GM23338 (cell line): ENCODE measurements at regions not wholly inside any gene's neighbourhood (a gene's known extent, or its start where the extent isn't known, plus 50 kb on each side); places are given as distances from the start of the nearest gene placed in this dataset.
A peak's percentile ranks its signal among the peaks of the same experiment; 100 is the strongest.
"Not testable (repeated sequence)": the region's sequence is repeated elsewhere in the genome, so short reads cannot be mapped to it uniquely, and the experiment has no call there.

Experiments used
- CREB1 ChIP-seq: fragments of 250-450 bp; sonication (Bioruptor Pico); IDR thresholded peaks from 2 replicates; pipeline ENCODE4 v1.5.0; 2020; ENCODE audit warnings: low read depth, mild to moderate bottlenecking, moderate library complexity
- EZH2 ChIP-seq: fragments of 200-600 bp; sonication (generic); IDR thresholded peaks from one replicate; pipeline ENCODE4 v1.8.0; 2017; ENCODE audit warnings: antibody characterized with exemption, mild to moderate bottlenecking, low read depth; ENCODE audit not compliant: unreplicated experiment
- EZH2phosphoT487 ChIP-seq: fragments of 200-600 bp; sonication (generic); IDR thresholded peaks from one replicate; pipeline ENCODE4 v1.8.1; 2018; ENCODE audit warnings: antibody characterized with exemption; ENCODE audit not compliant: unreplicated experiment
- JUNB ChIP-seq: IDR thresholded peaks from one replicate; pipeline ENCODE4 v1.6.1; 2016; ENCODE audit warnings: antibody characterized with exemption; ENCODE audit not compliant: unreplicated experiment
- NANOG ChIP-seq: IDR thresholded peaks from 2 replicates; pipeline ENCODE4 v1.6.1; 2016; ENCODE audit warnings: antibody characterized with exemption, borderline replicate concordance
- POLR2AphosphoS5 ChIP-seq: IDR thresholded peaks from 2 replicates; pipeline ENCODE4 v1.6.1; 2016; ENCODE audit warnings: antibody characterized with exemption, low read depth
- ZNF114 ChIP-seq: fragments of 250-450 bp; sonication (Bioruptor Pico); IDR thresholded peaks from 2 replicates; pipeline ENCODE4 v1.5.0; 2020; ENCODE audit warnings: mild to moderate bottlenecking, moderate library complexity
- ZNF331 ChIP-seq: fragments of 250-450 bp; sonication (Bioruptor Pico); IDR thresholded peaks from 2 replicates; pipeline ENCODE4 v1.5.0; 2020; ENCODE audit warnings: low read depth, mild to moderate bottlenecking, moderate library complexity
- TF ChIP-seq, protein P1 (sequence below), 2 experiments: fragments of 200-600 bp in 1 of 2; sonication (generic) in 1 of 2; conservative IDR thresholded peaks; 2 replicates each; pipeline versions ENCODE4 v1.5.1 to v1.6.1; 2016 to 2017; ENCODE audit warnings: antibody characterized with exemption in 2 of 2, low read depth in 2 of 2, mild to moderate bottlenecking in 2 of 2, moderate library complexity in 1 of 2
- TF ChIP-seq, protein P2 (sequence below): IDR thresholded peaks from 2 replicates; pipeline ENCODE4 v1.6.1; 2016; ENCODE audit warnings: antibody characterized with exemption
- TF ChIP-seq, protein P3 (sequence below): IDR thresholded peaks from one replicate; pipeline ENCODE4 v1.6.1; 2018; ENCODE audit warnings: antibody characterized with exemption; ENCODE audit not compliant: unreplicated experiment
- TF ChIP-seq, protein P4 (sequence below): fragments of 250-450 bp; sonication (Bioruptor Pico); IDR thresholded peaks from 2 replicates; pipeline ENCODE4 v1.5.0; 2020; ENCODE audit warnings: mild to moderate bottlenecking, moderate library complexity

DNA sequence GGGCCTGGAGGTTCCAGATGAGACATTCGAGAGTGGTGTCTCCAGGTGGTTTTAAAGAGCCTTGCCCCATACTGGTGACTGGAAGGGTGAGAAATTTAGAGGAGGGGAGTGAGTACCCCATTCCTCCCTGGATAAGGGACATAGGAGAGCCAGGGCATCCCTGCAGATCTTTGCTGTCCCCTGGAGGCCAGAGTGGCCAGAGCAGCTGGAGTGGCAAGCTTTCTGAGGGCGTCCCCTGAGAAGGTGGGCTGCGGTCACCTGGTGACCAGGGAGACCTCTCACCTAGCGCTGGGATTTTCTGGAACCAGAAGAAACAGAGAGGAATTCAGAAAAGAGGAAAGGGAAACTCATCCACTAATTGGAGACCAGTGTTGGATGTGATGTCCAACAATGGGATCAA is 300.9 kb downstream of the TGIF2LX start:
- TF ChIP-seq, protein P1, sequence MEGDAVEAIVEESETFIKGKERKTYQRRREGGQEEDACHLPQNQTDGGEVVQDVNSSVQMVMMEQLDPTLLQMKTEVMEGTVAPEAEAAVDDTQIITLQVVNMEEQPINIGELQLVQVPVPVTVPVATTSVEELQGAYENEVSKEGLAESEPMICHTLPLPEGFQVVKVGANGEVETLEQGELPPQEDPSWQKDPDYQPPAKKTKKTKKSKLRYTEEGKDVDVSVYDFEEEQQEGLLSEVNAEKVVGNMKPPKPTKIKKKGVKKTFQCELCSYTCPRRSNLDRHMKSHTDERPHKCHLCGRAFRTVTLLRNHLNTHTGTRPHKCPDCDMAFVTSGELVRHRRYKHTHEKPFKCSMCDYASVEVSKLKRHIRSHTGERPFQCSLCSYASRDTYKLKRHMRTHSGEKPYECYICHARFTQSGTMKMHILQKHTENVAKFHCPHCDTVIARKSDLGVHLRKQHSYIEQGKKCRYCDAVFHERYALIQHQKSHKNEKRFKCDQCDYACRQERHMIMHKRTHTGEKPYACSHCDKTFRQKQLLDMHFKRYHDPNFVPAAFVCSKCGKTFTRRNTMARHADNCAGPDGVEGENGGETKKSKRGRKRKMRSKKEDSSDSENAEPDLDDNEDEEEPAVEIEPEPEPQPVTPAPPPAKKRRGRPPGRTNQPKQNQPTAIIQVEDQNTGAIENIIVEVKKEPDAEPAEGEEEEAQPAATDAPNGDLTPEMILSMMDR (conservative IDR thresholded peaks at IDR 0.05; ENCODE audit: low read depth in 2 of 2): peak in 1 of 2 experiments; percentile 26; a peak in 1 of 4 replicates
- not testable (repeated sequence) for TF ChIP-seq EZH2; EZH2phosphoT487; POLR2AphosphoS5; CREB1 (CRISPR knock-in tag); JUNB; NANOG; ZNF114 (CRISPR knock-in tag); ZNF331 (CRISPR knock-in tag)
- TF ChIP-seq, protein P2, sequence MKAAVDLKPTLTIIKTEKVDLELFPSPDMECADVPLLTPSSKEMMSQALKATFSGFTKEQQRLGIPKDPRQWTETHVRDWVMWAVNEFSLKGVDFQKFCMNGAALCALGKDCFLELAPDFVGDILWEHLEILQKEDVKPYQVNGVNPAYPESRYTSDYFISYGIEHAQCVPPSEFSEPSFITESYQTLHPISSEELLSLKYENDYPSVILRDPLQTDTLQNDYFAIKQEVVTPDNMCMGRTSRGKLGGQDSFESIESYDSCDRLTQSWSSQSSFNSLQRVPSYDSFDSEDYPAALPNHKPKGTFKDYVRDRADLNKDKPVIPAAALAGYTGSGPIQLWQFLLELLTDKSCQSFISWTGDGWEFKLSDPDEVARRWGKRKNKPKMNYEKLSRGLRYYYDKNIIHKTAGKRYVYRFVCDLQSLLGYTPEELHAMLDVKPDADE: not testable (repeated sequence)
- TF ChIP-seq, protein P3, sequence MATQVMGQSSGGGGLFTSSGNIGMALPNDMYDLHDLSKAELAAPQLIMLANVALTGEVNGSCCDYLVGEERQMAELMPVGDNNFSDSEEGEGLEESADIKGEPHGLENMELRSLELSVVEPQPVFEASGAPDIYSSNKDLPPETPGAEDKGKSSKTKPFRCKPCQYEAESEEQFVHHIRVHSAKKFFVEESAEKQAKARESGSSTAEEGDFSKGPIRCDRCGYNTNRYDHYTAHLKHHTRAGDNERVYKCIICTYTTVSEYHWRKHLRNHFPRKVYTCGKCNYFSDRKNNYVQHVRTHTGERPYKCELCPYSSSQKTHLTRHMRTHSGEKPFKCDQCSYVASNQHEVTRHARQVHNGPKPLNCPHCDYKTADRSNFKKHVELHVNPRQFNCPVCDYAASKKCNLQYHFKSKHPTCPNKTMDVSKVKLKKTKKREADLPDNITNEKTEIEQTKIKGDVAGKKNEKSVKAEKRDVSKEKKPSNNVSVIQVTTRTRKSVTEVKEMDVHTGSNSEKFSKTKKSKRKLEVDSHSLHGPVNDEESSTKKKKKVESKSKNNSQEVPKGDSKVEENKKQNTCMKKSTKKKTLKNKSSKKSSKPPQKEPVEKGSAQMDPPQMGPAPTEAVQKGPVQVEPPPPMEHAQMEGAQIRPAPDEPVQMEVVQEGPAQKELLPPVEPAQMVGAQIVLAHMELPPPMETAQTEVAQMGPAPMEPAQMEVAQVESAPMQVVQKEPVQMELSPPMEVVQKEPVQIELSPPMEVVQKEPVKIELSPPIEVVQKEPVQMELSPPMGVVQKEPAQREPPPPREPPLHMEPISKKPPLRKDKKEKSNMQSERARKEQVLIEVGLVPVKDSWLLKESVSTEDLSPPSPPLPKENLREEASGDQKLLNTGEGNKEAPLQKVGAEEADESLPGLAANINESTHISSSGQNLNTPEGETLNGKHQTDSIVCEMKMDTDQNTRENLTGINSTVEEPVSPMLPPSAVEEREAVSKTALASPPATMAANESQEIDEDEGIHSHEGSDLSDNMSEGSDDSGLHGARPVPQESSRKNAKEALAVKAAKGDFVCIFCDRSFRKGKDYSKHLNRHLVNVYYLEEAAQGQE: not testable (repeated sequence)
- TF ChIP-seq, protein P4, sequence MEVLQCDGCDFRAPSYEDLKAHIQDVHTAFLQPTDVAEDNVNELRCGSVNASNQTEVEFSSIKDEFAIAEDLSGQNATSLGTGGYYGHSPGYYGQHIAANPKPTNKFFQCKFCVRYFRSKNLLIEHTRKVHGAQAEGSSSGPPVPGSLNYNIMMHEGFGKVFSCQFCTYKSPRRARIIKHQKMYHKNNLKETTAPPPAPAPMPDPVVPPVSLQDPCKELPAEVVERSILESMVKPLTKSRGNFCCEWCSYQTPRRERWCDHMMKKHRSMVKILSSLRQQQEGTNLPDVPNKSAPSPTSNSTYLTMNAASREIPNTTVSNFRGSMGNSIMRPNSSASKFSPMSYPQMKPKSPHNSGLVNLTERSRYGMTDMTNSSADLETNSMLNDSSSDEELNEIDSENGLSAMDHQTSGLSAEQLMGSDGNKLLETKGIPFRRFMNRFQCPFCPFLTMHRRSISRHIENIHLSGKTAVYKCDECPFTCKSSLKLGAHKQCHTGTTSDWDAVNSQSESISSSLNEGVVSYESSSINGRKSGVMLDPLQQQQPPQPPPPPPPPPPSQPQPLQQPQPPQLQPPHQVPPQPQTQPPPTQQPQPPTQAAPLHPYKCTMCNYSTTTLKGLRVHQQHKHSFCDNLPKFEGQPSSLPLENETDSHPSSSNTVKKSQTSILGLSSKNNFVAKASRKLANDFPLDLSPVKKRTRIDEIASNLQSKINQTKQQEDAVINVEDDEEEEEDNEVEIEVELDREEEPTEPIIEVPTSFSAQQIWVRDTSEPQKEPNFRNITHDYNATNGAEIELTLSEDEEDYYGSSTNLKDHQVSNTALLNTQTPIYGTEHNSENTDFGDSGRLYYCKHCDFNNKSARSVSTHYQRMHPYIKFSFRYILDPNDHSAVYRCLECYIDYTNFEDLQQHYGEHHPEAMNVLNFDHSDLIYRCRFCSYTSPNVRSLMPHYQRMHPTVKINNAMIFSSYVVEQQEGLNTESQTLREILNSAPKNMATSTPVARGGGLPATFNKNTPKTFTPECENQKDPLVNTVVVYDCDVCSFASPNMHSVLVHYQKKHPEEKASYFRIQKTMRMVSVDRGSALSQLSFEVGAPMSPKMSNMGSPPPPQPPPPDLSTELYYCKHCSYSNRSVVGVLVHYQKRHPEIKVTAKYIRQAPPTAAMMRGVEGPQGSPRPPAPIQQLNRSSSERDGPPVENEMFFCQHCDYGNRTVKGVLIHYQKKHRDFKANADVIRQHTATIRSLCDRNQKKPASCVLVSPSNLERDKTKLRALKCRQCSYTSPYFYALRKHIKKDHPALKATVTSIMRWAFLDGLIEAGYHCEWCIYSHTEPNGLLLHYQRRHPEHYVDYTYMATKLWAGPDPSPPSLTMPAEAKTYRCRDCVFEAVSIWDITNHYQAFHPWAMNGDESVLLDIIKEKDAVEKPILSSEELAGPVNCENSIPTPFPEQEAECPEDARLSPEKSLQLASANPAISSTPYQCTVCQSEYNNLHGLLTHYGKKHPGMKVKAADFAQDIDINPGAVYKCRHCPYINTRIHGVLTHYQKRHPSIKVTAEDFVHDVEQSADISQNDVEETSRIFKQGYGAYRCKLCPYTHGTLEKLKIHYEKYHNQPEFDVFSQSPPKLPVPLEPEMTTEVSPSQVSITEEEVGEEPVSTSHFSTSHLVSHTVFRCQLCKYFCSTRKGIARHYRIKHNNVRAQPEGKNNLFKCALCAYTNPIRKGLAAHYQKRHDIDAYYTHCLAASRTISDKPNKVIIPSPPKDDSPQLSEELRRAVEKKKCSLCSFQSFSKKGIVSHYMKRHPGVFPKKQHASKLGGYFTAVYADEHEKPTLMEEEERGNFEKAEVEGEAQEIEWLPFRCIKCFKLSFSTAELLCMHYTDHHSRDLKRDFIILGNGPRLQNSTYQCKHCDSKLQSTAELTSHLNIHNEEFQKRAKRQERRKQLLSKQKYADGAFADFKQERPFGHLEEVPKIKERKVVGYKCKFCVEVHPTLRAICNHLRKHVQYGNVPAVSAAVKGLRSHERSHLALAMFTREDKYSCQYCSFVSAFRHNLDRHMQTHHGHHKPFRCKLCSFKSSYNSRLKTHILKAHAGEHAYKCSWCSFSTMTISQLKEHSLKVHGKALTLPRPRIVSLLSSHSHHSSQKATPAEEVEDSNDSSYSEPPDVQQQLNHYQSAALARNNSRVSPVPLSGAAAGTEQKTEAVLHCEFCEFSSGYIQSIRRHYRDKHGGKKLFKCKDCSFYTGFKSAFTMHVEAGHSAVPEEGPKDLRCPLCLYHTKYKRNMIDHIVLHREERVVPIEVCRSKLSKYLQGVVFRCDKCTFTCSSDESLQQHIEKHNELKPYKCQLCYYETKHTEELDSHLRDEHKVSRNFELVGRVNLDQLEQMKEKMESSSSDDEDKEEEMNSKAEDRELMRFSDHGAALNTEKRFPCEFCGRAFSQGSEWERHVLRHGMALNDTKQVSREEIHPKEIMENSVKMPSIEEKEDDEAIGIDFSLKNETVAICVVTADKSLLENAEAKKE (CRISPR knock-in tag): not testable (repeated sequence)
